ENCODE measurements at regions not wholly inside any gene's neighbourhood (a gene's known extent, or its start where the extent isn't known, plus 50 kb on each side); places are given as distances from the start of the nearest gene placed in this dataset.

DNA sequence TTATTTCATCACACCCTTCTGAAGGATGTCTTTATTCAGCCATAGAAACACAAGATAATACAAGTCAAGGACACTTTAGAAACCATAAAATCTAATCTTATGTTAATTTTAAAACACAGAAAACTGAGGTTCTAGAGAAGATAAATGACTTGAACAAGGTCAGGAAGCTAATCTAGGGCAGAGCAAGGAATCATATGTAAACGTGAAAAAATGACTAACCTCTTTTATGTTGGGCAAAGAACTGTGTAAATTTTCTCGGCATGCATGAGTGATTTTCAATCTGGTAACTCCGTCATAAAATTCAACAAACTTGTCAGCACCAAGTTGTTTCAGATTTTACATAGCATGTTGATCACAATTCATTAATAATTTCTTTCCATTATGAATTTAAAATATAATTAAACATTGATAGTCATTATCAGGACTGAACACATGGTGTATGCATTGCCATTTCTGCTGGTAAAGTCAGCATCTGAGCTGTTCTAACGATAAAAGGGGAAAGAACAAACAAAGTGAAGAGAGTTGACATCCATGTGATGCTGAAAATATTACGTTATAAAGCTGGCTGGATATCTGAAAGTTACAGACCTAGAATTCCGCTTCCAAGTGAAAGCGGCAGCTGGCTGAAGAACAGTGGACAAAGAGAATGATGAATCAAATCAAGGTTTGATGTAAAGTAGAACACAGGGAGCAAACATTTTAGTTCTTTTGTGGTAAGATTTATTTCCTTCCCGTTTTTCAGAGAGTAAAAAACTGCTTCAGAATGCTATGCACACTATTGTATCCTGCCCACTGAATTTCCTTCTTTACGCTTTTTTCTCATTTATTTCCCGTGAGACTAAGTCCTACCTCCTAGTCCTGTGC is 1037.4 kb upstream of the TMPRSS15 start:
- no peaks in the 10 kb centered on the region for H3K36me3 Mint-ChIP-seq (ENCODE audit: low read depth)

DNA sequence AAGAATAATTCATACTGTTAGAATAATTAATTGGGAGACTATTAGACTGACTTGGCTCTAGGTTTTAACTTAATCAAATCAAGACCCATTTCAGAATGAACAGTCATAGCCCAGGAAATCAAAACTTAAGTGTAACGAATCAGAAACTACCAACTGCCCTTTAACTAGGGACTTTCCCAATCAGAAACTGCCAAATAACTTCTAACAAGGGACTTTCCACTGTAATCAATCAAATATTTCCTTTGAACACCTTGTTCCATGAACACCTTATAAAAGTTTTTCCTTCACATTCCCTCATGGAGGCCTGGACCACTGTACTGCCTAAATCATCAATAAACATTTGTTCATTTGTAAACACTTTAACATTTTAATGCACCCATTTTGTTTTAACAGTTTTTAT is 1054.7 kb upstream of the TMPRSS15 start:
- TF ChIP-seq, protein P1, sequence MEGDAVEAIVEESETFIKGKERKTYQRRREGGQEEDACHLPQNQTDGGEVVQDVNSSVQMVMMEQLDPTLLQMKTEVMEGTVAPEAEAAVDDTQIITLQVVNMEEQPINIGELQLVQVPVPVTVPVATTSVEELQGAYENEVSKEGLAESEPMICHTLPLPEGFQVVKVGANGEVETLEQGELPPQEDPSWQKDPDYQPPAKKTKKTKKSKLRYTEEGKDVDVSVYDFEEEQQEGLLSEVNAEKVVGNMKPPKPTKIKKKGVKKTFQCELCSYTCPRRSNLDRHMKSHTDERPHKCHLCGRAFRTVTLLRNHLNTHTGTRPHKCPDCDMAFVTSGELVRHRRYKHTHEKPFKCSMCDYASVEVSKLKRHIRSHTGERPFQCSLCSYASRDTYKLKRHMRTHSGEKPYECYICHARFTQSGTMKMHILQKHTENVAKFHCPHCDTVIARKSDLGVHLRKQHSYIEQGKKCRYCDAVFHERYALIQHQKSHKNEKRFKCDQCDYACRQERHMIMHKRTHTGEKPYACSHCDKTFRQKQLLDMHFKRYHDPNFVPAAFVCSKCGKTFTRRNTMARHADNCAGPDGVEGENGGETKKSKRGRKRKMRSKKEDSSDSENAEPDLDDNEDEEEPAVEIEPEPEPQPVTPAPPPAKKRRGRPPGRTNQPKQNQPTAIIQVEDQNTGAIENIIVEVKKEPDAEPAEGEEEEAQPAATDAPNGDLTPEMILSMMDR (IDR thresholded peaks at IDR 0.05): no peak
- Mint-ChIP-seq H3K4me1 (ENCODE audit: low read depth) (no peaks in the 10 kb centered on the region), H3K4me3 (no peak overlapping the region), H3K36me3 (ENCODE audit: low read depth) (peaks cover 4% of the 10 kb centered on the region; the same call in 1 of the 2 replicates), H3K9me3 (peaks cover 50% of the 10 kb centered on the region), H3K27me3 (ENCODE audit: insufficient read depth) (no peaks in the 10 kb centered on the region; the same call in 1 of the 2 replicates), H3K27ac (no peak overlapping the region)
- no peak for DNase-seq

More for the DNA sequence above, 1037.4 kb upstream of the TMPRSS15 start:
- Mint-ChIP-seq H3K27me3 (ENCODE audit: insufficient read depth) (no peaks in the 10 kb centered on the region), H3K27ac (no peak overlapping the region), H3K9me3 (peaks cover 39% of the 10 kb centered on the region), H3K4me1 (ENCODE audit: low read depth) (no peaks in the 10 kb centered on the region), H3K4me3 (no peak overlapping the region)
- TF ChIP-seq, protein P1 (IDR thresholded peaks at IDR 0.05): no peak
- no peak for DNase-seq

DNA sequence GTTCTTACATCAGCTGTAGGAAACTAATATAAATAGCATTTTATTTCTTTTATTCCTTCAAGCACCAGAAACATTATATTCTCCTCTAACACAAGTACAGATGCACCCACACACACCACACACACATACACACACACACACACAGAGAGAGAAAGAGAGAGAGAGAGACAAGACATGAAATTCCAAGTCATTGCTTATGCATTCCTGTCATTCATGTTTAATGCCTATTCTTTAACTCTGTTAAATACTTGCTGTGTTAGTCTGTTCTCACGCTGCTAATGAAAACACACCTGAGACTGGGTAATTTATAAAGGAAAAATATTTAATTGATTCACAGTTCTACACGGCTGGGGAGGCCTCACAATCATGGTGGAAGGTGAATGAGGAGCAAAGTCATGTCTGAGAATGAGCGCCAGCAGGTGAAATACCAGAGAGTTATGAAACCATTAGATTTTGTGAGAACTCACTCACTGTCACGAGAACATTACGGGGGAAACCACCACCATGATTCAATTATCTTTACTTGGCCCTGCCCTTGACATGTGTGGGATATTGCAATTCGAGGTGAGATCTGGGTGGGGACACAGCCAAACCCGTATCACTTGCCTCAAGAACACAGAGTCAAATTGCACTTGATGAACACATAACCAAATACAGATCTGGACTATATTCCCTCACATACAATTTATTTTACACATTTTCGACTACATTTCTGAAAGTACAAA is 1058.1 kb upstream of the TMPRSS15 start:
- Mint-ChIP-seq H3K4me1 (ENCODE audit: low read depth) (no peaks in the 10 kb centered on the region), H3K4me3 (no peak overlapping the region), H3K27me3 (ENCODE audit: insufficient read depth) (no peaks in the 10 kb centered on the region), H3K9me3 (peaks cover 40% of the 10 kb centered on the region), H3K36me3 (ENCODE audit: low read depth) (peaks cover 4% of the 10 kb centered on the region; the same call in 1 of the 2 replicates), H3K27ac (no peak overlapping the region)
- TF ChIP-seq, protein P1 (IDR thresholded peaks at IDR 0.05): no peak
- no peak for DNase-seq

DNA sequence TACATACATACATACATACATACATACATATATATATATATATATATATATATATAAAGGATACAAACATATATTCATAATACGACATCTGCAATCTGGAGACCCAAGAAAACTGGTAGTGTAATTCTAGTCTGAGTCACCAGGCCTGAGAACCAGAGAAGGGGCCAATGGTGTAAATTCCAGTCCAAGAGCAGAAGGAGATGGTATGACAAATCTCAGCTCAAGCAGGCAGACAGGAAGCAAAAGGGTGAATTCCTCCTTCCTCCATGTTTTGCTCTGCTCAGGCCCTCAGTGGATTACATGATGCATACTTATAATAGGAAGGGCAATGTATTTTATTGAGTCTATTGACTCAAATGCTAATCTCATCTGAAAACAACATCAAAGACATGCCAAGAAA is 1060.4 kb upstream of the TMPRSS15 start:
- H3K4me1 Mint-ChIP-seq (ENCODE audit: low read depth): no peaks in the 10 kb centered on the region
- no peak for DNase-seq
- TF ChIP-seq, protein P1 (IDR thresholded peaks at IDR 0.05): no peak
- 0 out of 2 replicates have a peak, but pooled peaks cover 6% of the 10 kb centered on the region for H3K36me3 Mint-ChIP-seq (ENCODE audit: low read depth)
- H3K27ac Mint-ChIP-seq: no peak overlapping the region
- no peaks in the 10 kb centered on the region for H3K27me3 Mint-ChIP-seq (ENCODE audit: insufficient read depth)
- peaks cover 40% of the 10 kb centered on the region for H3K9me3 Mint-ChIP-seq
- no peak overlapping the region for H3K4me3 Mint-ChIP-seq

DNA sequence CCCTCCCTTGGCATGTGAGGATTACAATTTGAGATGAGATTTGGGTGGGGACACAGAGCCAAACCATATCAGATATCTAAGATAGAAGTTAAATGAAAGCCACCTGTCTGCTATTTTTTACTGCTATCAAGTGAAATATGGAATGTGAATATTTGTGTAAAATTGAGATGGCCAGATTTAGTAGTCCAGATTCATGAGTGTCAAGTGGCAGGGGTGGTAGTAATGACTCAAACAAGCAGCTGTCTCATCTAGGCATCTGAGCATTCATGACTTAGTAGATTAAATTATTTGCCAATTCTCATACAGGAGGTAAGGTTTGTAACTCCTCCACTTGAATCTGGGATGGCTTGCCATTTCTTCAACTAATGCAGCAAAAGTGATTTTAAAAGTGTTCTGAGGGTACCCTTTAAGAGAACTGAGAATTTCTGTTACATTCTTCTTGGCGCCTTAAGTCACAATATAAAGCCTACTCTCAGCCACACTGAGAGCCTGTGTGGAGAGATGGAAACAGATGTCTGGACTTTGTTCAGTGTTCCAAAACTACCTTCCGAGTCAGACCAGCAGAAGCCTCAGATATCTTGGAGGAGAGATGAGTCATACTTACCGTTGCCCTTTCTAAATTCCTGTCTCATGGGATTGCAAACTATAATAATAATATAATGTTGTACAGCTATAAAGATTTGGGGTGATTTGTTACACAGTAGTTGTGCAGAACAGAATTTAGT is 1065.6 kb upstream of the TMPRSS15 start:
- TF ChIP-seq, protein P1 (IDR thresholded peaks at IDR 0.05): no peak
- Mint-ChIP-seq H3K27ac (no peak overlapping the region), H3K4me3 (no peak overlapping the region), H3K36me3 (ENCODE audit: low read depth) (0 out of 2 replicates have a peak, but pooled peaks cover 6% of the 10 kb centered on the region), H3K9me3 (peaks cover 42% of the 10 kb centered on the region), H3K4me1 (ENCODE audit: low read depth) (no peaks in the 10 kb centered on the region), H3K27me3 (ENCODE audit: insufficient read depth) (no peaks in the 10 kb centered on the region; the same call in 1 of the 2 replicates)
- no peak for DNase-seq

All from HFFc6 (cell line).